Right renal cortex interstitium (tissue), 3 donors: ENCODE measurements at regions not wholly inside any gene's neighbourhood (a gene's known extent, or its start where the extent isn't known, plus 50 kb on each side); places are given as distances from the start of the nearest gene placed in this dataset.

Experiments
- DNase-seq, 3 donors: peaks; one replicate each; pipeline ENCODE4 v3.0.0-alpha.2; 2013; ENCODE audit warnings: low read depth in 3 of 3, low spot score in 2 of 3

GRCh38 chr1:87600055-87600850 is 271.6 kb downstream of the LMO4 start:
- DNase-seq = no peak

- DNase-seq = no peak
Measured at GRCh38 chr1:87600854-87601253, 272.2 kb downstream of the LMO4 start.

GRCh38 chr1:87603626-87604025 is 274.9 kb downstream of the LMO4 start:
- DNase-seq = no peak

- DNase-seq = no peak
Measured at GRCh38 chr1:87612956-87613355, 284.3 kb downstream of the LMO4 start.

GRCh38 chr1:87615491-87615890 is 286.8 kb downstream of the LMO4 start:
- DNase-seq = no peak

GRCh38 chr1:87615901-87616300 is 287.2 kb downstream of the LMO4 start:
- no peak for DNase-seq

- no peak for DNase-seq
Measured at GRCh38 chr1:87620807-87621206, 292.1 kb downstream of the LMO4 start.

GRCh38 chr1:87629673-87630072 is 301.0 kb downstream of the LMO4 start:
- no peak for DNase-seq

- DNase-seq = no peak
Measured at GRCh38 chr1:87632232-87632631, 303.6 kb downstream of the LMO4 start.

- no peak for DNase-seq
Measured at GRCh38 chr1:87636198-87636892, 307.7 kb downstream of the LMO4 start.

- no peak for DNase-seq
Measured at GRCh38 chr1:87638636-87639035, 310.0 kb downstream of the LMO4 start.

- DNase-seq = no peak
Measured at GRCh38 chr1:87641996-87642395, 313.3 kb downstream of the LMO4 start.

- peak in 1 of 3 donors; percentile 10 for DNase-seq
Measured at GRCh38 chr1:87642581-87643221, 314.0 kb downstream of the LMO4 start.

- no peak for DNase-seq
Measured at GRCh38 chr1:87644033-87644578, 315.4 kb downstream of the LMO4 start.

GRCh38 chr1:87644579-87645190 is 316.0 kb downstream of the LMO4 start:
- DNase-seq = no peak

GRCh38 chr1:87647430-87648177 is 318.9 kb downstream of the LMO4 start:
- DNase-seq = no peak

- DNase-seq = no peak
Measured at GRCh38 chr1:87648323-87649119, 319.8 kb downstream of the LMO4 start.

GRCh38 chr1:87650306-87650705 is 321.6 kb downstream of the LMO4 start:
- DNase-seq = no peak

- no peak for DNase-seq
Measured at GRCh38 chr1:87652176-87652575, 323.5 kb downstream of the LMO4 start.
